ENCODE measurements at regions not wholly inside any gene's neighbourhood (a gene's known extent, or its start where the extent isn't known, plus 50 kb on each side); places are given as distances from the start of the nearest gene placed in this dataset.

DNA sequence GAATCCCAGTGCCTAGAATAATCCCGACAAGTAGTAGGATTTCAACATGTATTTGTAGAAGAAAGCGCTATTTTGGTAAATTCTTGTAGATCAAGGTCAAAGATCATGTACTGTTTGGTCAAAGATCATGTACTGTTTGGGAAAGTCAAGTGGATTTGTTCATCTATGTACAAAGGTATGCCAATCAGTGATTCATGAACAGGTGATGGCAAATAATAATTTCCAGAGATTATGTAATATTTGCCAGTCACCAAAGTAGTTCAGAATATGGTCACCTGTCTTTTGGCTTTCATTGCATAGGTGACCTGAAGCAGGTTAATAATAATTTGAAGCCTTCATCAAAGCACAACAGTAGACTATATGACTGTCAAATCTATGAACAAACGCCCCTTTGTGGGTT is 398.2 kb downstream of the EFNA5 start:
- Histone ChIP-seq H2AFZ (ENCODE audit: low read depth) (no peak overlapping the region), H3F3A (replicated peaks; ENCODE audit: insufficient read depth) (no peaks in the 10 kb centered on the region), H3K36me3 (replicated peaks in 1 of 2; ENCODE audit: control insufficient read depth in 1 of 2, insufficient read depth in 2 of 2, low read length in 1 of 2) (no peaks in the 10 kb centered on the region), H3K9me3 (no peaks in the 10 kb centered on the region), H3K9me2 (no peaks in the 10 kb centered on the region), H3K27me3 (ENCODE audit: insufficient read depth) (no peaks in the 10 kb centered on the region), H3K4me3 (ENCODE audit: low read depth in 2 of 2, low read length in 1 of 2) (no peak overlapping the region), H4K20me1 (ENCODE audit: insufficient read depth) (no peaks in the 10 kb centered on the region), H3K79me2 (ENCODE audit: insufficient read depth) (no peaks in the 10 kb centered on the region), H3K4me1 (ENCODE audit: control insufficient read depth in 1 of 2, insufficient read depth in 2 of 2, low read depth in 1 of 2, low read length in 1 of 2) (no peaks in the 10 kb centered on the region), H3K4me2 (no peak overlapping the region), H3K9ac (no peak overlapping the region), H3K27ac (ENCODE audit: low read depth in 2 of 2, low read length in 1 of 2) (no peak overlapping the region)
- POLR2A ChIA-PET = no interaction called here
- 79% methylated on average over 3 of the region's 3 CpGs for WGBS (ENCODE audit: low lambda C conversion rate)
- TF ChIP-seq GATA2 (CRISPR knock-in tag; IDR thresholded peaks at IDR 0.05) (no peak), YY1 (IDR thresholded peaks at IDR 0.05; ENCODE audit: low read depth) (no peak), IRF3 (IDR thresholded peaks at IDR 0.05; ENCODE audit: low read depth, low read length) (no peak), EP300 (IDR thresholded peaks at IDR 0.05; ENCODE audit: borderline replicate concordance in 1 of 2, low read depth in 1 of 2, low read length in 1 of 2) (no peak)
- CTCF ChIA-PET = interaction anchor here (0.9 kb wide), 1 partner anchor 18 kb away, joined by 3 read pairs; no protein-coding TSS in a partner anchor
- DNase-seq = no peak

DNA sequence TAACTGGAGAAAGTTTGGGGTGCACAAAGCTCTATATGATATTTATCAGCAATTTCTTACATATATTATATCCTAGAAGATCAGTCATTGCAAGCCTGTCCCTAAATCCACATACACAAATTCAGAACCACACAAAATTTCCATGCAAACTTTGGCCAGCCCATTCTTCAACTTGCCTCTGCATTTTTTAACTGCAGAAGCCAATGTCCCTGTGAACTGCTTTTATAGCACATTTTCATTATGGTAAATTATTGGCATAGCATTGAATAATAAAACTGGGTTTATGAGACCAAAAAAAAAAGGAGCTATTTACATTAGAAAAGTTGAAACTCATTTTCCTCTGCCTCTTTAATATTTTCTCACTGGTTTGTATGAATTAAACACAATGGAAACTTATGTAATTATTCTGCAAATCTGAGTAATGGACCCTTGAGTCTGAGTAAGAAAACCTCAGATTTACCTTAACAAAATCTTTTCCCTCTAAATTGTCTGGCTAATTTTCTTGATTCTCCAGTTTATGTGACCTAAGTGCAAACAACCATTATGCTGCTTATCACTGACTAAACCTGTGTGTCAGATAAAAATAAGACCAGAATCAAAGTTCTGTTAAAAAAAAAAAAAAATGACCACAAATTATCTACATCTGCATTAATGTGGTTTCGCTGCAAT is 398.9 kb downstream of the EFNA5 start:
- Histone ChIP-seq H3K4me2 (no peak overlapping the region), H3K4me1 (ENCODE audit: control insufficient read depth in 1 of 2, insufficient read depth in 2 of 2, low read depth in 1 of 2, low read length in 1 of 2) (no peaks in the 10 kb centered on the region), H3K27me3 (ENCODE audit: insufficient read depth) (no peaks in the 10 kb centered on the region), H3K9me2 (no peaks in the 10 kb centered on the region), H3K79me2 (ENCODE audit: insufficient read depth) (no peaks in the 10 kb centered on the region), H3K36me3 (replicated peaks in 1 of 2; ENCODE audit: control insufficient read depth in 1 of 2, insufficient read depth in 2 of 2, low read length in 1 of 2) (no peaks in the 10 kb centered on the region), H3F3A (replicated peaks; ENCODE audit: insufficient read depth) (no peaks in the 10 kb centered on the region), H3K9me3 (no peaks in the 10 kb centered on the region), H3K9ac (no peak overlapping the region), H2AFZ (ENCODE audit: low read depth) (no peak overlapping the region), H3K4me3 (ENCODE audit: low read depth in 2 of 2, low read length in 1 of 2) (no peak overlapping the region), H4K20me1 (ENCODE audit: insufficient read depth) (no peaks in the 10 kb centered on the region), H3K27ac (ENCODE audit: low read depth in 2 of 2, low read length in 1 of 2) (no peak overlapping the region)
- TF ChIP-seq RCOR1 (IDR thresholded peaks at IDR 0.05; ENCODE audit: low read length) (no peak), PBX3 (IDR thresholded peaks at IDR 0.05) (no peak), FOSL2 (IDR thresholded peaks at IDR 0.05; ENCODE audit: borderline replicate concordance, low read depth) (no peak), FOXM1 (IDR thresholded peaks at IDR 0.05; ENCODE audit: low read depth) (no peak), TCF12 (IDR thresholded peaks at IDR 0.05) (no peak), EP300 (IDR thresholded peaks at IDR 0.05; ENCODE audit: borderline replicate concordance in 1 of 2, low read depth in 1 of 2, low read length in 1 of 2) (no peak), TAF1 (IDR thresholded peaks at IDR 0.05; ENCODE audit: borderline replicate concordance, low read depth, low read length) (no peak)
- ChIA-PET POLR2A (no interaction called here), CTCF (interaction anchor here (0.9 kb wide), 1 partner anchor 17 kb away, joined by 3 read pairs; no protein-coding TSS in a partner anchor)
- DNase-seq = no peak
- WGBS (ENCODE audit: low lambda C conversion rate) = 90% methylated on average over 1 of the region's 1 CpG
